ENCODE measurements at regions not wholly inside any gene's neighbourhood (a gene's known extent, or its start where the extent isn't known, plus 50 kb on each side); places are given as distances from the start of the nearest gene placed in this dataset.

DNA sequence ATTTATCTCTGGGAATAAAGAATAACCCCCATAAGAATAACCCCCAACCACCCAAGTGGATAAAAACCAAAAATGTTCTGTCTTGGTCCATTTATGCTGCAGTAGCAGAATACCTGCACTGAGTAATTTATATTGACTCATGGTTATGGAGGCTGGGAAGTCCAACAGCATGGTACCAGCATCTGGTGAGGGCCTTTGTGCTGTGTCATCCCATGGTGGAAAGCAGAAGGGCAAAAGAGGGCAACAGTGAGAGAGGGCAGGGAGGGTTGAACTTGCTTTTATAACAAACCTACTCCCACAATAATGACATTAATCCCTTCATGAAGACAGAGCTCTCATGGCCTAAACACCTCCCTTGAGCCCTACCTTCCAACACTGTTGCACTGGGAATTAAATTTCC, 133.7 kb downstream of the ERMARD start:
- Histone ChIP-seq H3K36me3 (ENCODE audit: insufficient read depth, low read length) (no peaks in the 10 kb centered on the region), H3K27ac (ENCODE audit: low read depth, low read length) (no peak overlapping the region), H3K4me1 (ENCODE audit: insufficient read depth, low read length) (no peaks in the 10 kb centered on the region), H3K9me3 (ENCODE audit: low read length) (no peaks in the 10 kb centered on the region), H3K27me3 (ENCODE audit: insufficient read depth, low read length, poor library complexity, severe bottlenecking) (no peaks in the 10 kb centered on the region), H3K4me3 (ENCODE audit: low read length) (no peak overlapping the region)
- Mint-ChIP-seq H3K27me3 (peaks cover 9 to 70% of the 10 kb centered on the region in 2 donors), H3K4me1 (peaks cover 5 to 6% (median 5%) of the 10 kb centered on the region in 3 donors), H3K27ac (no peak overlapping the region), H3K36me3 (no peaks in the 10 kb centered on the region), H3K4me3 (no peak overlapping the region), H3K9me3 (peaks cover 0 to 5% (median 0%) of the 10 kb centered on the region in 5 donors)
- DNase-seq = no peak
- ChIA-PET CTCF (no interaction called here), POLR2A (no interaction called here)

DNA sequence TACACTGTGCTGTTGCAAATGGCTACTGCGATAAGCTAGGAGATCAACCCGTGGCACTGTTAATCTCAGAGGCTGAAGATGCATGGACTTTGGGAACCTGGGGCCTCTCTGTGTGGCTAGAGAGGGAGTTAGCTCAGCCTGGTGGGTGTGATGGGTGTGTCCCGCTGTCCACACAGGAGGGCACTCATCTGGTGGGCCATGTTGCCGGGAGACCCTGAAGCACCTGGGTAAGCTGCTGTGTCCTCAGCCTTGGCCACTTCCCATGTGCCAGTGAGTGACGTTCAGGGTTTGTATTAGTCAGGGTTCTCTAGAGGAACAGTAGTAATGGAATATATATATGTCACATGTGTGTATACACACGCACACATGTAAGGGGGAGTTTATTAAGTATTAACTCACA, 132.7 kb downstream of the ERMARD start:
- CTCF ChIA-PET = no interaction called here

GRCh38 chr6:169883316-169883715, 131.9 kb downstream of the ERMARD start:
- no peak overlapping the region for H3K4me3 Mint-ChIP-seq
- H3K4me1 Mint-ChIP-seq = peaks cover 5 to 6% (median 5%) of the 10 kb centered on the region in 3 donors
- no peak overlapping the region for H3K4me3 ChIP-seq (ENCODE audit: low read length)
- no peaks in the 10 kb centered on the region for H3K4me1 ChIP-seq (ENCODE audit: insufficient read depth, low read length)
- ChIA-PET CTCF (no interaction called here), POLR2A (no interaction called here)
- no peak for DNase-seq
- H3K27ac ChIP-seq (ENCODE audit: low read depth, low read length) = no peak overlapping the region
- peaks cover 15 to 70% of the 10 kb centered on the region in 2 donors for H3K27me3 Mint-ChIP-seq
- H3K9me3 ChIP-seq (ENCODE audit: low read length) = no peaks in the 10 kb centered on the region
- H3K27ac Mint-ChIP-seq = peak overlapping the region in 1 of 8 donors; percentile 0
- no peaks in the 10 kb centered on the region for H3K36me3 ChIP-seq (ENCODE audit: insufficient read depth, low read length)
- H3K36me3 Mint-ChIP-seq = no peaks in the 10 kb centered on the region
- no peaks in the 10 kb centered on the region for H3K27me3 ChIP-seq (ENCODE audit: insufficient read depth, low read length, poor library complexity, severe bottlenecking)
- peaks cover 0 to 5% (median 0%) of the 10 kb centered on the region in 5 donors for H3K9me3 Mint-ChIP-seq

More for the DNA sequence above, 132.7 kb downstream of the ERMARD start:
- H3K27me3 Mint-ChIP-seq = peaks cover 10 to 76% of the 10 kb centered on the region in 2 donors
- no peaks in the 10 kb centered on the region for H3K36me3 ChIP-seq (ENCODE audit: insufficient read depth, low read length)
- DNase-seq = no peak
- no peaks in the 10 kb centered on the region for H3K4me1 ChIP-seq (ENCODE audit: insufficient read depth, low read length)
- H3K9me3 Mint-ChIP-seq = peaks cover 0 to 5% (median 0%) of the 10 kb centered on the region in 5 donors
- H3K4me3 Mint-ChIP-seq = no peak overlapping the region
- H3K4me3 ChIP-seq (ENCODE audit: low read length) = no peak overlapping the region
- no peaks in the 10 kb centered on the region for H3K36me3 Mint-ChIP-seq
- H3K27ac Mint-ChIP-seq = no peak overlapping the region
- peaks cover 5 to 6% (median 5%) of the 10 kb centered on the region in 3 donors for H3K4me1 Mint-ChIP-seq
- no peak overlapping the region for H3K27ac ChIP-seq (ENCODE audit: low read depth, low read length)
- no peaks in the 10 kb centered on the region for H3K9me3 ChIP-seq (ENCODE audit: low read length)
- POLR2A ChIA-PET = no interaction called here
- no peaks in the 10 kb centered on the region for H3K27me3 ChIP-seq (ENCODE audit: insufficient read depth, low read length, poor library complexity, severe bottlenecking)

GRCh38 chr6:169881976-169882375, 130.6 kb downstream of the ERMARD start:
- H3K27ac Mint-ChIP-seq = no peak overlapping the region
- Histone ChIP-seq H3K27me3 (ENCODE audit: insufficient read depth, low read length, poor library complexity, severe bottlenecking) (no peaks in the 10 kb centered on the region), H3K4me1 (ENCODE audit: insufficient read depth, low read length) (no peaks in the 10 kb centered on the region), H3K27ac (ENCODE audit: low read depth, low read length) (no peak overlapping the region), H3K9me3 (ENCODE audit: low read length) (no peaks in the 10 kb centered on the region), H3K4me3 (ENCODE audit: low read length) (no peak overlapping the region), H3K36me3 (ENCODE audit: insufficient read depth, low read length) (no peaks in the 10 kb centered on the region)
- ChIA-PET CTCF (no interaction called here), POLR2A (no interaction called here)
- H3K36me3 Mint-ChIP-seq = no peaks in the 10 kb centered on the region
- DNase-seq = no peak
- H3K9me3 Mint-ChIP-seq = peaks cover 0 to 5% (median 0%) of the 10 kb centered on the region in 5 donors
- peaks cover 5 to 6% (median 5%) of the 10 kb centered on the region in 3 donors for H3K4me1 Mint-ChIP-seq
- no peak overlapping the region for H3K4me3 Mint-ChIP-seq
- peaks cover 15 to 60% of the 10 kb centered on the region in 2 donors for H3K27me3 Mint-ChIP-seq

DNA sequence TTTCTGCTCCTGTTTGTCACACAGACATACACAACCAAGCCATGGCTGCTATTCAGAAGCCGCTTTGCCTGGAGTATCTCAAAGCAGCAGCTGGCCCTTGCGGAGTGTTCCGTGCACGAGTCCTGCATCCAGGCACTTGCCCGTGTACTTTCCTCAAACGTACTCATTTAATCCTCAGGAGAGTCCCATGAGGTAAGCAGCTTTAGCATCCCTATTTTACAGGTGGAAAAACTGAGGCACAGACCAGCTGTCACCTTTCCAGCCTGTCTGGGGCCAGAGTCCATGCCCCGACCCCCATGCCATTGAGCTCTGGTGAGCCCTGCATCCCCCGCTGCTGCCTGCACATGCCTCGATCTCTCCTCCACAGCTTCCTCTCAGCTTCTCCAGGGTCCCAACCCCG, 130.0 kb downstream of the ERMARD start:
- POLR2A ChIA-PET = interaction anchor here (0.7 kb wide), 1 partner anchor 109 kb away, joined by 4 read pairs; no protein-coding TSS in a partner anchor
- Mint-ChIP-seq H3K9me3 (peaks cover 0 to 5% (median 0%) of the 10 kb centered on the region in 5 donors), H3K27me3 (peaks cover 15 to 58% of the 10 kb centered on the region in 2 donors), H3K27ac (no peak overlapping the region), H3K4me1 (peaks cover 5 to 6% (median 5%) of the 10 kb centered on the region in 3 donors), H3K36me3 (no peaks in the 10 kb centered on the region), H3K4me3 (no peak overlapping the region)
- Histone ChIP-seq H3K27me3 (ENCODE audit: insufficient read depth, low read length, poor library complexity, severe bottlenecking) (no peaks in the 10 kb centered on the region), H3K9me3 (ENCODE audit: low read length) (no peaks in the 10 kb centered on the region), H3K4me1 (ENCODE audit: insufficient read depth, low read length) (no peaks in the 10 kb centered on the region), H3K27ac (ENCODE audit: low read depth, low read length) (no peak overlapping the region), H3K36me3 (ENCODE audit: insufficient read depth, low read length) (no peaks in the 10 kb centered on the region), H3K4me3 (ENCODE audit: low read length) (no peak overlapping the region)
- DNase-seq = no peak
- CTCF ChIA-PET = no interaction called here

- H3K27ac Mint-ChIP-seq = no peak overlapping the region
- ChIA-PET CTCF (no interaction called here), POLR2A (interaction anchor here (0.7 kb wide), 1 partner anchor 108 kb away, joined by 4 read pairs; no protein-coding TSS in a partner anchor)
- H3K27me3 Mint-ChIP-seq = peaks cover 15 to 49% of the 10 kb centered on the region in 2 donors
- no peaks in the 10 kb centered on the region for H3K36me3 ChIP-seq (ENCODE audit: insufficient read depth, low read length)
- H3K9me3 Mint-ChIP-seq = peaks cover 0 to 4% (median 0%) of the 10 kb centered on the region in 5 donors
- no peaks in the 10 kb centered on the region for H3K27me3 ChIP-seq (ENCODE audit: insufficient read depth, low read length, poor library complexity, severe bottlenecking)
- H3K4me3 ChIP-seq (ENCODE audit: low read length) = no peak overlapping the region
- H3K9me3 ChIP-seq (ENCODE audit: low read length) = no peaks in the 10 kb centered on the region
- H3K4me1 ChIP-seq (ENCODE audit: insufficient read depth, low read length) = no peaks in the 10 kb centered on the region
- H3K36me3 Mint-ChIP-seq = peaks cover 0 to 2% (median 0%) of the 10 kb centered on the region in 3 donors
- DNase-seq = no peak
- peaks cover 5 to 6% (median 5%) of the 10 kb centered on the region in 3 donors for H3K4me1 Mint-ChIP-seq
- H3K27ac ChIP-seq (ENCODE audit: low read depth, low read length) = no peak overlapping the region
- H3K4me3 Mint-ChIP-seq = no peak overlapping the region
These were observed 129.1 kb downstream of the ERMARD start for GRCh38 chr6:169880516-169880915.

GRCh38 chr6:169869301-169869700, 117.9 kb downstream of the ERMARD start:
- DNase-seq = no peak
- Histone ChIP-seq H3K4me1 (ENCODE audit: insufficient read depth, low read length) (peaks cover 13% of the 10 kb centered on the region), H3K36me3 (ENCODE audit: insufficient read depth, low read length) (no peaks in the 10 kb centered on the region), H3K27ac (ENCODE audit: low read depth, low read length) (no peak overlapping the region), H3K9me3 (ENCODE audit: low read length) (no peaks in the 10 kb centered on the region), H3K27me3 (ENCODE audit: insufficient read depth, low read length, poor library complexity, severe bottlenecking) (no peaks in the 10 kb centered on the region), H3K4me3 (ENCODE audit: low read length) (no peak overlapping the region)
- ChIA-PET CTCF (interaction anchor here (1.3 kb wide), 1 partner anchor 38 kb away, joined by 3 read pairs; no protein-coding TSS in a partner anchor), POLR2A (no interaction called here)
- Mint-ChIP-seq H3K27ac (no peak overlapping the region), H3K27me3 (peaks cover 0 to 3% of the 10 kb centered on the region in 2 donors), H3K36me3 (no peaks in the 10 kb centered on the region), H3K9me3 (no peaks in the 10 kb centered on the region), H3K4me1 (peaks cover 21 to 29% (median 23%) of the 10 kb centered on the region in 3 donors), H3K4me3 (no peak overlapping the region)

- Histone ChIP-seq H3K27me3 (ENCODE audit: insufficient read depth, low read length, poor library complexity, severe bottlenecking) (no peaks in the 10 kb centered on the region), H3K36me3 (ENCODE audit: insufficient read depth, low read length) (no peaks in the 10 kb centered on the region), H3K9me3 (ENCODE audit: low read length) (no peaks in the 10 kb centered on the region), H3K27ac (ENCODE audit: low read depth, low read length) (no peak overlapping the region), H3K4me3 (ENCODE audit: low read length) (peak overlapping the region; percentile 29), H3K4me1 (ENCODE audit: insufficient read depth, low read length) (peaks cover 13% of the 10 kb centered on the region)
- POLR2A ChIA-PET = no interaction called here
- H3K4me3 Mint-ChIP-seq = peak overlapping the region in 5 of 7 donors; percentile 18 to 59 (median 26)
- DNase-seq = peak; percentile 21 to 79 (median 32)
- peaks cover 24 to 29% (median 25%) of the 10 kb centered on the region in 3 donors for H3K4me1 Mint-ChIP-seq
- peaks cover 0 to under 1% (median 0%) of the 10 kb centered on the region in 3 donors for H3K36me3 Mint-ChIP-seq
- peaks cover 0 to 4% of the 10 kb centered on the region in 2 donors for H3K27me3 Mint-ChIP-seq
- H3K27ac Mint-ChIP-seq = peak overlapping the region in 5 of 8 donors; percentile 25 to 72 (median 39)
- H3K9me3 Mint-ChIP-seq = no peaks in the 10 kb centered on the region
- CTCF ChIA-PET = interaction anchor here (0.8 to 1.3 kb wide), 2 partner anchors 20 to 38 kb away, joined by 3 read pairs; no protein-coding TSS in a partner anchor
These were observed 117.0 kb downstream of the ERMARD start for GRCh38 chr6:169868458-169868857.

Measured in CD8-positive, alpha-beta memory T cell (primary cell).